Activated B cell treated with CpG ODN at 0.5 μM for 24 hours (primary cell): ENCODE measurements at regions not wholly inside any gene's neighbourhood (a gene's known extent, or its start where the extent isn't known, plus 50 kb on each side); places are given as distances from the start of the nearest gene placed in this dataset.

Experiments used
- ATAC-seq: fragments of 200-7000 bp; cut with Tn5 transposase; one replicate; pipeline ENCODE4 v1.10.0; 2021; ENCODE audit warnings: low read depth, mild to moderate bottlenecking, moderate library complexity
- CTCF ChIA-PET: fragments of 350-600 bp; sonication (Branson Sonifier 250); formaldehyde crosslinking; loops from one replicate; lab custom pipeline; 2021; ENCODE audit warnings: antibody characterized with exemption; lab: Charles Lee
- POLR2A ChIA-PET: fragments of 350-600 bp; sonication (Branson Sonifier 250); formaldehyde crosslinking; loops from one replicate; lab custom pipeline; 2021; ENCODE audit warnings: antibody characterized with exemption; lab: Charles Lee
- DNase-seq: peaks from one replicate; pipeline ENCODE4 v3.0.0; 2022
- H3K27ac Mint-ChIP-seq: one replicate; pipeline ENCODE4 v1.8.0; 2020; ENCODE audit warnings: mixed read lengths
- H3K27me3 Mint-ChIP-seq: one replicate; pipeline ENCODE4 v1.8.0; 2021; ENCODE audit warnings: mixed read lengths
- H3K36me3 Mint-ChIP-seq: one replicate; pipeline ENCODE4 v1.8.0; 2021; ENCODE audit warnings: low read depth, mixed read lengths
- H3K4me1 Mint-ChIP-seq: one replicate; pipeline ENCODE4 v1.8.0; 2021; ENCODE audit warnings: mixed read lengths
- H3K4me3 Mint-ChIP-seq: one replicate; pipeline ENCODE4 v1.8.0; 2020; ENCODE audit warnings: mild to moderate bottlenecking, mixed read lengths
- H3K9me3 Mint-ChIP-seq: one replicate; pipeline ENCODE4 v1.8.0; 2020; ENCODE audit warnings: mixed read lengths
- CTCF ChIP-seq: fragments of 200-600 bp; IDR thresholded peaks from one replicate; pipeline ENCODE4 v1.8.0; 2022; ENCODE audit warnings: antibody characterized with exemption, mild to moderate bottlenecking
- intact Hi-C: fragments of 100-400 bp; cut with micrococcal nuclease; formaldehyde crosslinking; loops from one replicate; pipeline ENCODE4 v1.15.1; 2024

DNA sequence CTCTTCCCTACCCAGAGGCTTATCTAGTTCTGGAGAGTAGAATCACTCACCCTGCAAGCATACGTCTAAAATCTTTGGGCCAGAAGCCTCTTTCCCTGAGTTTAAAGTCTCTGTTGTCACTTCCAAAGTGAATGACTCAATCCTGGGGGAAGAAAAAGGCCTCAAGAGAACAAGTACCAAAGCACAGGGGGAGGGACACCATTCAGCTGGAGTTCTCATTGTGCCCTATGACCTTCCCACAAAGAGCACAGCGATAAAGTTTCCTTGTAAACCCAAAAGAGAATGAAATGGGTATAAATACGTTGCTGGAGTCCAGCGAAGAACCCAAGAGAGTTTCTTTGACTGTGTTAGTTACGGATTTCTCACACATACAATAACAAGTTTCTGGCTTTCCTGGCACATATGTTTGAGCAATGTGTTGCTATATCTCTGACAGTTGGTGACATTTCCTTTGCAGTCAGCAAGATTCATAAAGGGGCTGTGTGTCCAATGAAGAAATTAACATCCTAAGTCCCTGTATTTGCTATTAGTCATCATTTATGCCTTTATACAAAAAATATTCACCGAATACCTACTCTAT is 107.3 kb upstream of the PTPRG start:
- no peak overlapping the region for H3K4me3 Mint-ChIP-seq

DNA sequence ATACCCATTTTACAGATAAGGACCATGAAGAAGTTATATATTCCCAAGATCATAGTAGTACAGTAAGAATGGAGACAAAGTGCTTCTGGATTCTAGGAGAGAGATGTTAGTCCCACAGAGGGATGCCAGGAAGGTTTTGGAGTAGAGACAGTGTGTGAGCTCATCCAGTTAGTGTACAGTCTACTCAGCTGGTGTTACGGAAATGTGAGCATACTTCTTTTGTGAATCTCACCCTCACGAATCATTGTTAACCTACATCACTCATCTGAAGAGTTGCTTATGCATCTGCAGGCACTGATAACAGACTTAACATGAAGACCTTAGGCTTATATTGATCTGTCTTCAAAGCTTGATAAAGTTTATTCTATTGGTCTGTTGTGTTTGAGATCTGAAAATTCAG is 106.6 kb upstream of the PTPRG start:
- no peak for DNase-seq
- Mint-ChIP-seq H3K9me3 (no peaks in the 10 kb centered on the region), H3K4me3 (no peak overlapping the region), H3K36me3 (no peaks in the 10 kb centered on the region), H3K4me1 (no peaks in the 10 kb centered on the region), H3K27ac (no peak overlapping the region), H3K27me3 (no peaks in the 10 kb centered on the region)
- intact Hi-C loops = no loop called here
- ChIA-PET POLR2A (no interaction called here), CTCF (no interaction called here)
- ATAC-seq = no peak
- TF ChIP-seq CTCF = no peak

More for the DNA sequence above, 107.3 kb upstream of the PTPRG start:
- POLR2A ChIA-PET = no interaction called here
- H3K4me1 Mint-ChIP-seq = no peaks in the 10 kb centered on the region
- no peak for TF ChIP-seq CTCF
- H3K27me3 Mint-ChIP-seq = no peaks in the 10 kb centered on the region
- H3K36me3 Mint-ChIP-seq = no peaks in the 10 kb centered on the region
- no peak overlapping the region for H3K27ac Mint-ChIP-seq
- ATAC-seq = no peak
- no peaks in the 10 kb centered on the region for H3K9me3 Mint-ChIP-seq
- no peak for DNase-seq
- intact Hi-C loops = no loop called here
- CTCF ChIA-PET = no interaction called here

DNA sequence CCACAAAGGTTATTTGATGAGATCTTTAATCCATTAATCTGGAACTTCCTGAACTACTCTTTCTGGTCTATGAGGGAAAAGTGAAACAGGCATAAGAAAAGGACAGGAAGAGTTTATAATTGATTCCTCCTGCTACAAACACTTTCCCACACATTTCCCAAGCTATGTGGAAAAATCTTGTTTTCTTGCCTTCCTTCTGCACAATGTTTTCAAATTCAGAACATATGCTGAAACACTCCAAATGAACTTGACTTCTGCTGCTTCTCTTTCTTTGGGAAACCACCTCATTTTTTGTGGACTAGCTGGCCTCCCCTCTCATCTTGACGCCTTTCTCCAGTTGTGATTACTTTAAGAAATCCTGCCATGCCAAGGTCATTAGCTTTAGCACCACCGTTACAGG is 100.7 kb upstream of the PTPRG start:
- CTCF ChIA-PET = no interaction called here
- TF ChIP-seq CTCF = no peak
- DNase-seq (no peak), ATAC-seq (no peak)
- Mint-ChIP-seq H3K27ac (no peak overlapping the region), H3K4me1 (no peaks in the 10 kb centered on the region), H3K9me3 (no peaks in the 10 kb centered on the region), H3K36me3 (no peaks in the 10 kb centered on the region), H3K27me3 (no peaks in the 10 kb centered on the region), H3K4me3 (no peak overlapping the region)
- intact Hi-C loops = no loop called here
- POLR2A ChIA-PET = no interaction called here

GRCh38 chr3:61463191-61463590 is 98.2 kb upstream of the PTPRG start:
- no peak for ATAC-seq
- no peaks in the 10 kb centered on the region for H3K9me3 Mint-ChIP-seq
- H3K4me3 Mint-ChIP-seq = no peak overlapping the region
- H3K27ac Mint-ChIP-seq = no peak overlapping the region
- ChIA-PET CTCF (no interaction called here), POLR2A (no interaction called here)
- intact Hi-C loops = no loop called here
- no peaks in the 10 kb centered on the region for H3K4me1 Mint-ChIP-seq
- H3K36me3 Mint-ChIP-seq = no peaks in the 10 kb centered on the region
- no peaks in the 10 kb centered on the region for H3K27me3 Mint-ChIP-seq
- no peak for DNase-seq
- no peak for TF ChIP-seq CTCF

DNA sequence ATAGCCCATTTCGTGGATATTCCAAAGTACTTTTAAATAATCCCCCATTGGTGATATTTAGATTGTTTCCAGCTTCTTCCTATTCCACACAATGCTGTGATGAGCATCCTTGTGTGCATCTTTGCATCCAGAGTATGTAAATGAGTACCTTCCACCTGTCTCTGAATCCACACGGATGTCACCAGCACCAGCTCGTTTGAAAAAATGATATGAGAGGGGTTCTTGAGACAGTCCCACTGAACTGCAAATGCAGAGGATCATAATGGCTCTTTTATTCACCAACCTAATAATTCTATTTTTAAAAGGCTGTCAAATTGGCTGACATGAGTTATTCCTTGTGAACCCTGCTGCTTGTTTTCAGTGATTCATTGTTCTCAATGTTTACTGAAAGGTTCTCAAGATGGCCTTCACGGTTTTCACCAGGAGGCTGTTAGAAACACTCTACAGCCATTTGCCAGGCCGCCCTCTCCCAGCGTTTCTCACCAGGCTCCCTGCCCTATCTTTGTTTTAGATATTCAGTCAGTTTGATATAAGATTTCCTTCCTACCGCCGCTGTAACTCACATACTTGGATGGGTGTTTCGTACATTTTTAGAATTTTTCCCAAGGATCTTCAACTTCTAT is 96.7 kb upstream of the PTPRG start:
- no peak for DNase-seq
- H3K4me3 Mint-ChIP-seq = no peak overlapping the region
- intact Hi-C loops = no loop called here
- H3K27me3 Mint-ChIP-seq = no peaks in the 10 kb centered on the region
- no peaks in the 10 kb centered on the region for H3K36me3 Mint-ChIP-seq
- CTCF ChIA-PET = no interaction called here
- ATAC-seq = no peak
- POLR2A ChIA-PET = no interaction called here
- TF ChIP-seq CTCF = no peak
- H3K9me3 Mint-ChIP-seq = no peaks in the 10 kb centered on the region
- no peaks in the 10 kb centered on the region for H3K4me1 Mint-ChIP-seq
- no peak overlapping the region for H3K27ac Mint-ChIP-seq
